ENCODE measurements at regions not wholly inside any gene's neighbourhood (a gene's known extent, or its start where the extent isn't known, plus 50 kb on each side); places are given as distances from the start of the nearest gene placed in this dataset.

GRCh38 chr6:119676230-119676629 is 326.7 kb upstream of the MAN1A1 start:
- no peaks in the 10 kb centered on the region for H4K20me1 ChIP-seq (ENCODE audit: insufficient read depth, low read length)
- in situ Hi-C loops (cut with HindIII; ENCODE audit: extremely low pct_ligation_motif_present, low pct_unique_long_range_greater_than_20kb): no loop called here
- ATAC-seq (no peak), FAIRE-seq (no peak), DNase-seq (ENCODE audit: low spot score) (no peak)
- H3K36me3 ChIP-seq (replicated peaks in 1 of 2; ENCODE audit: control insufficient read depth in 1 of 2, insufficient read depth in 2 of 2, low read length in 2 of 2): no peaks in the 10 kb centered on the region
- H3K4me3 ChIP-seq (replicated peaks in 1 of 3; ENCODE audit: insufficient read depth in 1 of 3, low read depth in 2 of 3, low read length in 3 of 3): no peak overlapping the region
- intact Hi-C loops (cut with micrococcal nuclease; ENCODE audit: unreplicated experiment): no loop called here
- H3K27ac ChIP-seq (ENCODE audit: extremely low read length, insufficient read depth, low read length): no peak overlapping the region
- POLR2A ChIA-PET: no interaction called here
- no peak overlapping the region for H3K9ac ChIP-seq (ENCODE audit: insufficient read depth, low read depth, low read length)
- no peaks in the 10 kb centered on the region for H3K9me3 ChIP-seq (ENCODE audit: low read length)
- H3K27me3 ChIP-seq (ENCODE audit: control insufficient read depth in 1 of 2, insufficient read depth in 2 of 2, low read length in 2 of 2): no peaks in the 10 kb centered on the region
- no TSS peak for BruUV-seq (replicated peaks)
- CTCF ChIA-PET (ENCODE audit: low intra/inter-chr PET ratio, low total read pairs): no interaction called here
- WGBS (ENCODE audit: low lambda C conversion rate): 2% methylated on average over 1 of the region's 1 CpG
- no peak overlapping the region for H3K4me2 ChIP-seq (ENCODE audit: low read depth, low read length)
- no peaks in the 10 kb centered on the region for H3K4me1 ChIP-seq (ENCODE audit: insufficient read depth, low read length)
- no peak for TF ChIP-seq RARG (CRISPR knock-in tag; IDR thresholded peaks at IDR 0.05; ENCODE audit: low read depth)
- TF ChIP-seq HIVEP1 (CRISPR knock-in tag; IDR thresholded peaks at IDR 0.05): no peak
- TF ChIP-seq ZNF232 (CRISPR knock-in tag; IDR thresholded peaks at IDR 0.05; ENCODE audit: borderline replicate concordance): no peak
- TF ChIP-seq ZNF296 (CRISPR knock-in tag; conservative IDR thresholded peaks at IDR 0.05): no peak
- TF ChIP-seq, protein P1, sequence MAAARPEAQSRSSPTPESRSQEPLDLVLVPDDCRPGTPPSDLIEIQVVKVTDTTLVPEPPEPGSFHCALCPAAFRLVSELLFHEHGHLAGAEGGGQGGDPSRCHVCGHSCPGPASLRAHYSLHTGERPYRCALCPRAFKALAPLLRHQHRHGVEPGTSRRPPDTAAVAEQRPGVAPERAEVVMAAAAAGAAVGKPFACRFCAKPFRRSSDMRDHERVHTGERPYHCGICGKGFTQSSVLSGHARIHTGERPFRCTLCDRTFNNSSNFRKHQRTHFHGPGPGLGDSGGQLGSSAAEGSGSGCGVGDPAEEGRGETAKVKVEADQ (CRISPR knock-in tag; IDR thresholded peaks at IDR 0.05; ENCODE audit: borderline replicate concordance): no peak
- TF ChIP-seq ZNF737 (CRISPR knock-in tag; IDR thresholded peaks at IDR 0.05; ENCODE audit: borderline replicate concordance): no peak
- no peak for TF ChIP-seq ZNF577 (CRISPR knock-in tag; IDR thresholded peaks at IDR 0.05; ENCODE audit: borderline replicate concordance, low read depth)
- TF ChIP-seq MNT (IDR thresholded peaks at IDR 0.05): no peak
- no peak for TF ChIP-seq ZBTB1 (CRISPR knock-in tag; IDR thresholded peaks at IDR 0.05; ENCODE audit: borderline replicate concordance)
- TF ChIP-seq EED (CRISPR knock-in tag; IDR thresholded peaks at IDR 0.05): no peak
- no peak for TF ChIP-seq ZKSCAN8 (CRISPR knock-in tag; IDR thresholded peaks at IDR 0.05; ENCODE audit: borderline replicate concordance)
- no peak for TF ChIP-seq ZNF546 (CRISPR knock-in tag; conservative IDR thresholded peaks at IDR 0.05)
- TF ChIP-seq PITX1 (CRISPR knock-in tag; IDR thresholded peaks at IDR 0.05): no peak
- TF ChIP-seq ZFP37 (CRISPR knock-in tag; IDR thresholded peaks at IDR 0.05; ENCODE audit: borderline replicate concordance): no peak
- TF ChIP-seq AGO2 (optimal IDR thresholded peaks at IDR 0.05; ENCODE audit: low read depth, low read length): no peak
- TF ChIP-seq YY1 (IDR thresholded peaks at IDR 0.05; ENCODE audit: insufficient read depth, insufficient replicate concordance, low read depth, low read length): no peak
- TF ChIP-seq POLR2G (IDR thresholded peaks at IDR 0.05; ENCODE audit: low read depth, low read length): no peak
- H3K79me2 ChIP-seq (ENCODE audit: insufficient read depth, low read length): no peaks in the 10 kb centered on the region
- no peak overlapping the region for H2AFZ ChIP-seq (ENCODE audit: low read length)
